DMS114 treated with DMSO at 0.1 percent for 48 hours (cell line): ENCODE measurements at regions not wholly inside any gene's neighbourhood (a gene's known extent, or its start where the extent isn't known, plus 50 kb on each side); places are given as distances from the start of the nearest gene placed in this dataset.
"Not testable (repeated sequence)": the region's sequence is repeated elsewhere in the genome, so short reads cannot be mapped to it uniquely, and the experiment has no call there.

Experiments
- DNase-seq: peaks from one replicate; lab custom pipeline; 2025; ENCODE audit not compliant: unreplicated experiment; lab: John Stamatoyannopoulos, UW

GRCh38 chr5:12204761-12205160 lies 300.5 kb upstream of the CTNND2 start:
- no peak for DNase-seq

GRCh38 chr5:12193536-12193935 lies 289.3 kb upstream of the CTNND2 start:
- DNase-seq, result no peak

GRCh38 chr5:12183003-12183402 lies 278.8 kb upstream of the CTNND2 start:
- DNase-seq, result no peak

- no peak for DNase-seq
Measured at GRCh38 chr5:12177851-12178250, 273.6 kb upstream of the CTNND2 start.

GRCh38 chr5:12177225-12177624 lies 273.0 kb upstream of the CTNND2 start:
- no peak for DNase-seq

GRCh38 chr5:12175914-12176585 lies 271.8 kb upstream of the CTNND2 start:
- no peak for DNase-seq

DNA sequence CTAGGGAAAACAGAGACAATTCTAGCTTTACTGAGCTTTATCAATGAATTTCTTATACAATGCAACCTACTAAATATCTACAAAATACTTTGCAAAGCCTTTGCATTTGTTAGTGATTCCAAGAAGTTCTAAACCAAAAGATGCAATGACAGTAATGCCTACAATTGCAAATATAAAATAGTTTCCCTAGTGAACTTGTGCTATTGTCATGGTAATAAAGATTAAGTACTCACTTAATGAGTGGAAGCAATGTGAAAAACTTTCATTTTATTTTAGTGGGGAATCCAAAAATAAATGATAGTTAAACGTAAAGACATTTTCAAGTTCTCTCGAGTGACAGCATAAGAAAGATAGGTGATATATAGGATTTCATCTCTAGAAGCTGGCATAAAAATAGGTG lies 270.5 kb upstream of the CTNND2 start:
- DNase-seq, result no peak

DNA sequence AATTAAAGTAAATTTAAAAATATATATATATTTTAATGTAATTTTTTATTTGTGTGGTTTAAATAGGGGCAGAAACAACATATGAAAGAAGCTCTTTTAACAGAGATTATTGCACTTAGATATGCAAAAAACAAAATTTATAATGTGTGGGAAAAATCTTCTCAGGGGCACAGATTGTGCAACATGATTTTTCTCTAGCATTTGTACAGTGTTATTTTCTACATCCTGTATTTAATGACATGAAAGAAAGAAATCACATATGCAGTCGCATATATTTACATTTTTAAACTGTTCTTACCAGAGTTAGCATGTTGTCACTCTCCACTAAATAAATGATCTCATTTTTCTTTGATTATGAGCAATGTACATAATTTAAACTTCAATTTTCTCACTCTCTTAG lies 265.3 kb upstream of the CTNND2 start:
- DNase-seq, result no peak

DNA sequence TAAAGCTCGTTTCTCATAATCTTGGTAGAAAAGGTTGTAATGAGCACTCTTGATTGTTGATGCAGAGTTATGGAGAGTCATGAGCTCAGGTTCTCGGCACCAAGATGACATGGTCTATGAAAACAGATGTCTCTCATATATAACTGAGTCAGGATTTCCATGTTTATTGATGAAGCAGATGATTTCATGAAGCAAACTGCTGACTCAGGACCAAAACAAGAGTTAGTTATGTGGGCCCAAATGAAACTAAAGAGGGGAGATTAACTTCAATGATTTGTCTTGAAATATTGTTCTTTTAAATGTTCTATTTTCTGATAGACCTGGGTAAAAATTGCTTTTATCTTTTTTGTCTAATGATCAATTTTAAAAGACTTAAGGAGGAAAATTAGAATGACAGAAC lies 258.6 kb upstream of the CTNND2 start:
- DNase-seq, result no peak

GRCh38 chr5:12147513-12147912 lies 243.3 kb upstream of the CTNND2 start:
- no peak for DNase-seq

DNA sequence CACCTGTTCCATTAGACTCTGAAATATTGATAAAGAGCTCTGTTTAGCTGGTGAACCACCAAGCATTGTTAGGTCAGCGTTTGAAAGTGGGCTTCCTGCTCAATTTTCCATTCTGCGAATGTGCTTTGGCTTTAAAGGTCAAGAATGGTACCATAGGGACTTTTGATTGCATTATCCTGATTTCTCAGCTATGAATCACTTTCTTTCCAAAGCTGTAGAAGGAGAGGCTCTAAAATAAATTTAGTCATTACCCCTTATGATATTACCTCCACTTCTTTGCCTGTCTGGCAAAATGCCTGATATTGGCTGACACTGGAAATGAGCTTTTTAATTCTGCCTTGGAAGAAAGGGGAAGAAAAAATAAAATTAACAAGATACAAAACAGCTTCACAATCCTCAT lies 237.2 kb upstream of the CTNND2 start:
- DNase-seq, result no peak

DNA sequence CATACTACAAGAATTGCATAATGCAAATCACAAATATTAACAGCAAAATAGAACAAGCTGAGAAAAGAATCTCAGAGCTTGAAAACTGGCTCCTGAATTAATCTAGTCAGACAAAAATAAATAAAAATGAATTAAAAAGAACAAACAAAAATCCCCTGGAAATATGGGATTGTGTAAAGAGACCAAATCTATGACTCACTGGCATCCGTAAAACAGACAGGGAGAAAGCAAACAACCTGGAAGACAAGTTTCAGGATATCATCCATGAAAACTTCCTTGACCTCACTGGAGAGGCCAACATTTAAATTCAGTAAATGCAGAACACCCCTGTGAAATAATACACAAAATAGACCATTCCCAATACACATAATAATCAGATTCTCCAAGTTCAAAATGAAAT lies 229.3 kb upstream of the CTNND2 start:
- DNase-seq, result no peak

DNA sequence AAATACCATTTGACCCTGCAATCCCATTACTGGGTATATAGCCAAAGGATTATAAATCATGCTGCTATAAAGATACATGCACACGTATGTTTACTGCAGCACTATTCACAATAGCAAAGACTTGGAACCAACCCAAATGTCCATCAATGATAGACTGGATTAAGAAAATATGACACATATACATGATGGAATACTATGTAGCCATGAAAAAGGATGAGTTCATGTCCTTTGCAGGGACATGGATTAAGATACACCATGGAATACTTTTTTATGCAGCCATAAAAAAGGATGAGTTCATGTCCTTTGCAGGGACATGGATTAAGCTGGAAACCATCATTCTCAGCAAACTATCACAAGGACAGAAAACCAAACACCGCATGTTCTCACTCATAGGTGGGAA lies 226.8 kb upstream of the CTNND2 start:
- not testable (repeated sequence) for DNase-seq

- DNase-seq, result no peak
Measured at GRCh38 chr5:12125895-12126294, 221.6 kb upstream of the CTNND2 start.

DNA sequence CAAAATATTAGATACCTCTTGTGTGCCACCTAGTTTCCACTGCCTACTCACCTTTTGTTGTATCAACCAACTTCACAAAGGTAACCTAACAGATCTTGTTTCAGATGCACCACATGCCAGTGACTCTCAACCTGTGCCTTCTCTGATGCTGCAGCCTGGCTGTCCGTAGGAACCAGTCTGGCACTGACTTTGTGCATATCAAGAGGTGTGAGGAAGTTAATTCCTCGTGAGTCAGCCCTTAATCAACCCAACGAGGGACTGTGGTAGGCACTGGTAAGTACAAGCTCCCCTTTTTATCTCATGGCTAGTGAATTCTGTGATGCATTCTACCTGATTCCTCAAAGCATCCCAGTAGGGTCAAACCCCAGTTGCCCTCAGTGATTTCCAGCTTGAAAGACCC lies 215.4 kb upstream of the CTNND2 start:
- no peak for DNase-seq

DNA sequence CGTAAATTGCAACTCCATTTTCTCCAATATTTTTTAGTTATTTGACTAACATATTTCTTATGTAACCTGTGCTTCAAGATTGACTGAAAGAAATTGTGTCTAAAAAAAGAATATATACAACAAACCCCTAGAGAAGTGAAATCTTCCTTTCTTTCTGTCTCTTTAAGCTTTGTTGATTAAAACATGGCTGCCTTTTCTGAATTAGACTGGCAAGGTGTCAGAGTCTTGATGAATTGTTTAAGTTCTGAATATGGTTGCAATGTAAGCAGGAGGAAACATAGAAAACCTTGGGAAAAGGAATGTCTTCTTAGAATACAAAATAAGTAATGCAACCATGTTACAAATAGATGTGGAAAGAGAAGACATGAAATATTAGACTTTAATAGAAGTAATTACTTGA lies 209.8 kb upstream of the CTNND2 start:
- no peak for DNase-seq

DNA sequence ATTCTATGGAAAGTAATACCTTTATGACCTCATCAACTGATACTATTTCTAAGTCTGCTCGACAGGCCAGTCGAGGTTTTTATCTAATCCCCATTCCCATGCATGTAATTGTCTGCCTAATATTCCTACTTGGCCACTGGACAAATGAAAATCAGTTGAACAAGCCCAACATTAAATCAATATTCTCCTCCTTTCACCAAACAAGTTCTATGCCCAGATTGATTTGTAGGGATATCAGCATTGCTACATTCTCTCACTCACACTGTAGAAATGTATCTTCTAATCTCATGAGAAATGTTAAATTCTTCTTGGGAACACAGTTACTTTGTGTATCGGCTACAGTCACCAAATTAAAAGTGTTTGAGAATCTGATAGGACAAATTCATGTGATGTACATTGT lies 208.8 kb upstream of the CTNND2 start:
- DNase-seq, result no peak

GRCh38 chr5:12111261-12111660 lies 207.0 kb upstream of the CTNND2 start:
- no peak for DNase-seq

- DNase-seq, result no peak
Measured at GRCh38 chr5:12110629-12111028, 206.4 kb upstream of the CTNND2 start.

DNA sequence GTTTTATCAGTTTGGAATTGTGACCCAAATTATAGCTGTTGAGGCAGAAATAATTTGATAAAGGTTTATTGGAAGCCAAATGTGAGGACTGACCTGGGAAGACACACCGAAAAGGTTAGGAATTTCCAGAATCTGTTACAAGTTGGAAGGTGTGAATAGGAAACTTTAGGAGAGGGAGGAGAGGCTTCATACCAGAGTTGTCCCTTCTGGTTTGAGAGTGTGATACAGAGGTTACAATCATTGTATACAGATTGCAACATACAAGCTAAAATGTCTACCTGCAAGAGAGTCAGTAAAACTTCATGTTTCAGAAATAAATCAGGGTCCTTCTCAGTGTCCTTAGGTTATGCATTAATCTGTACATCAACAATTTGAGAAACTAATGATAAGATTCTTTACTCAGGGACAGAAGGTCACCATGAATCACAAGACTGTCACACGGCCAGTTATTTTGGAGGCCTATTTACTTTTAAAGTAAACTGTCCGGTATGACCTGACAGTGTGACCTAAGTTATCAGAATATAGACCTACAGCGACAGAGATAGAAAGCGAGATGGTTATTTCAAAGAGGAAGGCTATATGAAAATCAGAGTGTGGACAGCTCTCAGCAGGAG lies 204.9 kb upstream of the CTNND2 start:
- no peak for DNase-seq

DNA sequence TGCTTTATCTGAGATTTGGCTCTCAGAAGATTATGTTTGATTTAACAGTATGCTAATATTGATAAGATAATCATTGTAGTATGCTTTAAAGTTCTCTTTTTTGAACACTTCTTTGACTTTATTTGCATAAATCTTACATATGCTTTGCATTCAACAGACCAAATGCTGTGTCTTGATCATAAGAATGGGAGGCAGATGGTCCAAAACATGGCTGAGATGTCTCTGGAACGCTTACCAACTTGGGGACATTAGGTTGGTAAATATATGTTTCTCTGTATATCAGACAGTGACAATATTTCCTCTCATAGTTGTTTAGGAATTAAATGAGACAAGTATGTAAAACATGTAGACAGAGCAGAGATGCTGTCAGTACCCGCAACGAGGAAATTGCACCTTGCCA lies 197.9 kb upstream of the CTNND2 start:
- no peak for DNase-seq

DNA sequence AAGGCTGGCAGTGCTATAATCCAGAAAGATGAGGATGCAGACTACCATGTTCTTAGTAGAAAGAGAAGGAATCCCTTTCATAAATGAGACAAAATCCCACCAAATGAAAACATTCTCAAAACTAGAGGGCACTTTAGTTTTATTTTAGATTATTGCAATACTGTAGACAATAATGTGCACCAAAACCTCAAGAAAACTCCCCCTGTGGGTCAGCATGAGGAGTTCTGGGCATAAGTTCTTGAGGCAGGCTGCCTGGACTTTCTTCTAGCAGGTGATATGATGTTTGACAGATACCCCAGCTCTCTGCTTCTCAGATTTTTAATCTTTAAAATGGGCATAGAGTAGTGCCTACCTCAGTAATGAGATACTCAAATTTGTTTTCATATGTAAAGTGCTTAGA lies 196.3 kb upstream of the CTNND2 start:
- DNase-seq, result no peak

DNA sequence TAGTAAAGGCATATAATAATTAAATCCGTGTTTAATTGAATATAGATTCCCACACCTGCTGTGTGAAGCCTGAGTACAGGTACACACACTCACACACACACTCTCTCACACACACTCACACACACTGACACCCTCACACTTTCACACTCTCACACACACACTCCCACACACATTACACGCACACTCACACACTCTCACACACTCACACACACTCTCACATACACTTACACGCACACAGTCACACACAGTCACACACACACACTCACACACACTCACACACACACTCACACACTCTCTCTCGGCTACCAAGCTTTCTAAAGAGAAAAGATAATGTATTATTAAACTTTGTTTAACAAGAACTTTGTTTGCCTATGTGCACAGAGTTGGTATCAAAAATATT lies 195.1 kb upstream of the CTNND2 start:
- DNase-seq, result no peak
